PC-9 (cell line): ENCODE measurements at regions not wholly inside any gene's neighbourhood (a gene's known extent, or its start where the extent isn't known, plus 50 kb on each side); places are given as distances from the start of the nearest gene placed in this dataset.

Source experiments
- BruUV-seq: library from RNA; stranded (reverse); fragments of 400-500 nt; replicated peaks from 2 replicates; lab custom pipeline; 2021; lab: Mats Ljungman, UMichigan
- CTCF ChIA-PET: fragments of 300-600 bp; sonication (Branson Sonifier 250); formaldehyde crosslinking; loops from one replicate; lab custom pipeline; 2022; ENCODE audit warnings: antibody characterized with exemption; lab: Charles Lee
- POLR2A ChIA-PET: fragments of 300-600 bp; sonication (Branson Sonifier 250); formaldehyde crosslinking; loops from one replicate; lab custom pipeline; 2022; ENCODE audit warnings: antibody characterized with exemption; ENCODE audit not compliant: unreplicated experiment; lab: Charles Lee
- DNase-seq, 2 experiments: peaks; one replicate each; pipeline versions ENCODE4 v3.0.0 to v3.0.0-alpha.2; 2015 to 2022; ENCODE audit warnings: mixed read lengths in 1 of 2
- H2AFZ ChIP-seq: fragments of 200-600 bp; sonication (generic); 2 replicates; pipeline ENCODE4 v1.8.1; 2017; ENCODE audit warnings: antibody characterized with exemption
- H3F3A ChIP-seq: fragments of 200-600 bp; sonication (generic); 2 replicates; pipeline ENCODE4 v1.8.1; 2017; ENCODE audit warnings: antibody characterized with exemption, mild to moderate bottlenecking, low read depth; ENCODE audit not compliant: insufficient read depth
- H3K27ac ChIP-seq: fragments of 200-600 bp; sonication (generic); 2 replicates; pipeline ENCODE4 v1.6.1; 2016; ENCODE audit warnings: mixed run types
- H3K27me3 ChIP-seq: fragments of 200-600 bp; sonication (generic); 2 replicates; pipeline ENCODE4 v1.6.1; 2016; ENCODE audit warnings: low read depth, mixed run types; ENCODE audit not compliant: insufficient read depth
- H3K36me3 ChIP-seq: fragments of 200-600 bp; sonication (generic); 2 replicates; pipeline ENCODE4 v1.6.1; 2016; ENCODE audit warnings: low read depth, mixed run types
- H3K4me1 ChIP-seq: fragments of 200-600 bp; sonication (generic); replicated peaks from 2 replicates; pipeline ENCODE4 v1.6.1; 2016; ENCODE audit warnings: mixed run types; ENCODE audit not compliant: insufficient read depth
- H3K4me2 ChIP-seq: fragments of 200-600 bp; sonication (generic); 2 replicates; pipeline ENCODE4 v1.6.1; 2017; ENCODE audit warnings: mixed run types
- H3K4me3 ChIP-seq: fragments of 200-600 bp; sonication (generic); 2 replicates; pipeline ENCODE4 v1.6.1; 2016; ENCODE audit warnings: mixed run types
- H3K79me2 ChIP-seq: fragments of 200-600 bp; sonication (generic); 2 replicates; pipeline ENCODE4 v1.6.1; 2017; ENCODE audit warnings: low read depth, mixed run types
- H3K9me2 ChIP-seq: fragments of 200-600 bp; sonication (generic); 2 replicates; pipeline ENCODE4 v1.8.1; 2017; ENCODE audit warnings: mild to moderate bottlenecking; ENCODE audit not compliant: insufficient read depth
- H3K9me3 ChIP-seq: fragments of 200-600 bp; sonication (generic); 2 replicates; pipeline ENCODE4 v1.8.1; 2016; ENCODE audit warnings: low read depth; ENCODE audit not compliant: insufficient read depth
- H4K20me1 ChIP-seq: fragments of 200-600 bp; sonication (generic); 2 replicates; pipeline ENCODE4 v1.8.1; 2017; ENCODE audit not compliant: insufficient read depth
- CTCF ChIP-seq: fragments of 200-600 bp; sonication (generic); conservative IDR thresholded peaks from 2 replicates; pipeline ENCODE4 v1.6.1; 2017; ENCODE audit warnings: mixed run types, antibody characterized with exemption, mild to moderate bottlenecking, moderate library complexity
- EZH2 ChIP-seq: fragments of 200-600 bp; sonication (generic); IDR thresholded peaks from 2 replicates; pipeline ENCODE4 v1.8.0; 2017; ENCODE audit warnings: antibody characterized with exemption, low read depth
- intact Hi-C: fragments of 100-400 bp; cut with micrococcal nuclease; formaldehyde crosslinking; loops from one replicate; pipeline ENCODE4 v1.10.0; 2022; ENCODE audit not compliant: unreplicated experiment

GRCh38 chr6:170102582-170103481 is 188.0 kb downstream of the DLL1 start:
- ChIA-PET CTCF (no interaction called here), POLR2A (no interaction called here)
- Histone ChIP-seq H3K4me3 (no peak overlapping the region), H2AFZ (no peak overlapping the region), H3K27ac (no peak overlapping the region), H3K79me2 (no peaks in the 10 kb centered on the region), H3K4me2 (no peak overlapping the region), H3F3A (no peaks in the 10 kb centered on the region), H3K9me2 (no peaks in the 10 kb centered on the region), H3K9me3 (no peaks in the 10 kb centered on the region), H3K27me3 (peaks cover 95% of the 10 kb centered on the region), H3K36me3 (no peaks in the 10 kb centered on the region), H3K4me1 (no peaks in the 10 kb centered on the region), H4K20me1 (no peaks in the 10 kb centered on the region)
- DNase-seq, result no peak
- BruUV-seq, result no TSS peak
- intact Hi-C loops, result no loop called here
- TF ChIP-seq EZH2 (no peak), CTCF (no peak)

- no peaks in the 10 kb centered on the region for H3K79me2 ChIP-seq
- peaks cover 95% of the 10 kb centered on the region for H3K27me3 ChIP-seq
- no peak overlapping the region for H3K4me2 ChIP-seq
- H3K36me3 ChIP-seq, result no peaks in the 10 kb centered on the region
- no peaks in the 10 kb centered on the region for H3K9me2 ChIP-seq
- no peak overlapping the region for H3K27ac ChIP-seq
- no peak overlapping the region for H3K4me3 ChIP-seq
- no peaks in the 10 kb centered on the region for H3K9me3 ChIP-seq
- H2AFZ ChIP-seq, result no peak overlapping the region
- H4K20me1 ChIP-seq, result no peaks in the 10 kb centered on the region
- BruUV-seq, result no TSS peak
- TF ChIP-seq CTCF (no peak), EZH2 (no peak)
- intact Hi-C loops, result no loop called here
- ChIA-PET POLR2A (no interaction called here), CTCF (no interaction called here)
- H3F3A ChIP-seq, result no peaks in the 10 kb centered on the region
- no peaks in the 10 kb centered on the region for H3K4me1 ChIP-seq
- DNase-seq, result no peak
Measured at GRCh38 chr6:170102038-170102437, 188.8 kb downstream of the DLL1 start.

- Histone ChIP-seq H3K79me2 (no peaks in the 10 kb centered on the region), H3K9me3 (no peaks in the 10 kb centered on the region), H3K36me3 (no peaks in the 10 kb centered on the region), H3F3A (no peaks in the 10 kb centered on the region), H3K9me2 (no peaks in the 10 kb centered on the region), H3K4me3 (no peak overlapping the region), H3K27ac (no peak overlapping the region), H4K20me1 (no peaks in the 10 kb centered on the region), H3K4me1 (no peaks in the 10 kb centered on the region), H2AFZ (no peak overlapping the region), H3K27me3 (peaks cover 95% of the 10 kb centered on the region), H3K4me2 (no peak overlapping the region)
- TF ChIP-seq CTCF (no peak), EZH2 (no peak)
- intact Hi-C loops, result no loop called here
- DNase-seq, result no peak
- BruUV-seq, result no TSS peak
- POLR2A ChIA-PET, result no interaction called here
- CTCF ChIA-PET, result no interaction called here
Measured at GRCh38 chr6:170101281-170102035, 189.4 kb downstream of the DLL1 start.
